ENCODE measurements at regions not wholly inside any gene's neighbourhood (a gene's known extent, or its start where the extent isn't known, plus 50 kb on each side); places are given as distances from the start of the nearest gene placed in this dataset.

DNA sequence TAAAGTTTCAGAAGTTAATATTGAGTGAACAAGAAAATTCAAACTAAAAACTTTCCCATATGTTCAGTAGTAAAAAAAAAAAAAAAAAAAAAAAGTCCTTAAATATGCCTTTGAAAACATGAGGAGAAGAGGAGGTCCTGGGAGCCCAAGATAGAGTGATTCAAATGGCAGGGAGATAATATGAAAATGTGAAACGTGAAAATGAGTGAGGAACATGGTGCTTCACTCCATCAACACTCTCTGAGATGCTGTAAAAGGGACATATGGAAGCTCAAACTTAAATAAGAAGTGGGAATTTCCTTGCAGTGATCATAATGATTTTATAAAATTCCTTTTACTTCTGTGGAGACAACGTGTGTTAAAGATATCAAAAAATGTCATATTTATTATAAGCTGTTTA, 423.9 kb downstream of the PABPC4L start:
- TF ChIP-seq POLR2AphosphoS5 (IDR thresholded peaks at IDR 0.05), result no peak
- TF ChIP-seq, protein P1, sequence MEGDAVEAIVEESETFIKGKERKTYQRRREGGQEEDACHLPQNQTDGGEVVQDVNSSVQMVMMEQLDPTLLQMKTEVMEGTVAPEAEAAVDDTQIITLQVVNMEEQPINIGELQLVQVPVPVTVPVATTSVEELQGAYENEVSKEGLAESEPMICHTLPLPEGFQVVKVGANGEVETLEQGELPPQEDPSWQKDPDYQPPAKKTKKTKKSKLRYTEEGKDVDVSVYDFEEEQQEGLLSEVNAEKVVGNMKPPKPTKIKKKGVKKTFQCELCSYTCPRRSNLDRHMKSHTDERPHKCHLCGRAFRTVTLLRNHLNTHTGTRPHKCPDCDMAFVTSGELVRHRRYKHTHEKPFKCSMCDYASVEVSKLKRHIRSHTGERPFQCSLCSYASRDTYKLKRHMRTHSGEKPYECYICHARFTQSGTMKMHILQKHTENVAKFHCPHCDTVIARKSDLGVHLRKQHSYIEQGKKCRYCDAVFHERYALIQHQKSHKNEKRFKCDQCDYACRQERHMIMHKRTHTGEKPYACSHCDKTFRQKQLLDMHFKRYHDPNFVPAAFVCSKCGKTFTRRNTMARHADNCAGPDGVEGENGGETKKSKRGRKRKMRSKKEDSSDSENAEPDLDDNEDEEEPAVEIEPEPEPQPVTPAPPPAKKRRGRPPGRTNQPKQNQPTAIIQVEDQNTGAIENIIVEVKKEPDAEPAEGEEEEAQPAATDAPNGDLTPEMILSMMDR (IDR thresholded peaks at IDR 0.05), result no peak

Data from upper lobe of left lung (tissue), 4 donors.